DOHH2 (cell line): ENCODE measurements at regions not wholly inside any gene's neighbourhood (a gene's known extent, or its start where the extent isn't known, plus 50 kb on each side); places are given as distances from the start of the nearest gene placed in this dataset.

Experiments used
- H3F3A ChIP-seq: fragments of 200-600 bp; sonication (generic), shearing (Covaris generic); 2 replicates; pipeline ENCODE4 v1.6.0; 2016; ENCODE audit warnings: antibody characterized with exemption, mild to moderate bottlenecking; ENCODE audit not compliant: control insufficient read depth, insufficient read depth
- H3K27ac ChIP-seq: fragments of 200-600 bp; sonication (generic); 2 replicates; pipeline ENCODE4 v1.5.1; 2014; ENCODE audit warnings: low read depth, mild to moderate bottlenecking, low read length, moderate library complexity
- H3K27me3 ChIP-seq: fragments of 200-600 bp; sonication (generic); 2 replicates; pipeline ENCODE4 v1.6.1; 2014; ENCODE audit warnings: mild to moderate bottlenecking, low read length, mixed read lengths; ENCODE audit not compliant: control insufficient read depth
- H3K36me3 ChIP-seq: fragments of 200-600 bp; sonication (generic); 2 replicates; pipeline ENCODE4 v1.6.1; 2014; ENCODE audit warnings: mild to moderate bottlenecking, low read length, moderate library complexity, mixed read lengths; ENCODE audit not compliant: control insufficient read depth
- H3K4me1 ChIP-seq: fragments of 200-600 bp; sonication (generic); 2 replicates; pipeline ENCODE4 v1.6.1; 2014; ENCODE audit warnings: mild to moderate bottlenecking, low read length, mixed read lengths; ENCODE audit not compliant: control insufficient read depth
- H3K4me2 ChIP-seq: fragments of 200-600 bp; sonication (generic); 2 replicates; pipeline ENCODE4 v1.6.0; 2014; ENCODE audit warnings: mild to moderate bottlenecking, low read length, moderate library complexity
- H3K4me3 ChIP-seq: fragments of 200-600 bp; sonication (generic); 2 replicates; pipeline ENCODE4 v1.5.1; 2014; ENCODE audit warnings: mild to moderate bottlenecking, low read length, mixed read lengths
- H3K79me2 ChIP-seq: fragments of 200-600 bp; sonication (generic); 2 replicates; pipeline ENCODE4 v1.6.1; 2014; ENCODE audit warnings: mild to moderate bottlenecking, low read length, mixed read lengths; ENCODE audit not compliant: control insufficient read depth
- H3K9me2 ChIP-seq: fragments of 200-600 bp; sonication (generic); replicated peaks from 2 replicates; pipeline ENCODE4 v1.6.1; 2014; ENCODE audit warnings: mild to moderate bottlenecking, low read length, mixed read lengths; ENCODE audit not compliant: control insufficient read depth
- H3K9me3 ChIP-seq: fragments of 200-600 bp; sonication (generic); 2 replicates; pipeline ENCODE4 v1.6.1; 2014; ENCODE audit warnings: antibody characterized with exemption, low read length, mixed read lengths; ENCODE audit not compliant: control insufficient read depth, insufficient read depth
- H4K20me1 ChIP-seq: fragments of 200-600 bp; sonication (generic); 2 replicates; pipeline ENCODE4 v1.6.0; 2014; ENCODE audit warnings: low read depth, mild to moderate bottlenecking, antibody characterized with exemption, low read length, moderate library complexity; ENCODE audit not compliant: control insufficient read depth, insufficient read depth
- EZH2phosphoT487 ChIP-seq: fragments of 200-600 bp; sonication (generic); IDR thresholded peaks from 2 replicates; pipeline ENCODE4 v1.6.1; 2017; ENCODE audit warnings: borderline replicate concordance, mild to moderate bottlenecking, antibody characterized with exemption, low read length, moderate library complexity, mixed read lengths
- TF ChIP-seq, protein P1 (sequence below): fragments of 200-600 bp; sonication (generic); IDR thresholded peaks from one replicate; pipeline ENCODE4 v1.5.1; 2014; ENCODE audit warnings: antibody characterized with exemption, mild to moderate bottlenecking, low read depth, low read length; ENCODE audit not compliant: poor library complexity, severe bottlenecking

DNA sequence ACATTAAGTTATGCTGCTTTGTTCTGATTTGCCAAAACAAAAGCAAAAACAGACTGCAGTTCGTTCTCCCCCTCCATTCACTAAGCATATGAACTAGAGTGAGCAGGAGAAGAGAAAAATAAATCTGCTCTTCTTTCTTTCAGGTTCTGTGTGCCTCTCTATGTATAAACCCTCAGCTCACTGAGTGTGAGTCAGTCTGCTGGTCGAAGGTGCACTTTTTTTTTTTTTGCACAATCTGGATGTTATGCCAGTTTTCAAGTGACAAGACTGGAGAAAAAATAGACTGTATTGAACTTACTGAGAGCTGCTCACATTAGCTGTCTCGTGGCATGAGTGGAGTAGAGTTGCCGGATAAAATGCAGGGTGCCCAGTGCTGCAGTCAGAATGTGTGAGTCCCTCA lies 244.6 kb upstream of the ATP10B start:
- Histone ChIP-seq H3F3A (no peaks in the 10 kb centered on the region), H3K27ac (no peak overlapping the region), H3K9me2 (no peaks in the 10 kb centered on the region), H4K20me1 (no peaks in the 10 kb centered on the region), H3K4me2 (no peak overlapping the region), H3K9me3 (peaks cover 3% of the 10 kb centered on the region; the same call in 1 of the 2 replicates), H3K27me3 (no peaks in the 10 kb centered on the region), H3K36me3 (no peaks in the 10 kb centered on the region), H3K4me3 (no peak overlapping the region), H3K79me2 (no peaks in the 10 kb centered on the region), H3K4me1 (no peaks in the 10 kb centered on the region)
- TF ChIP-seq, protein P1, sequence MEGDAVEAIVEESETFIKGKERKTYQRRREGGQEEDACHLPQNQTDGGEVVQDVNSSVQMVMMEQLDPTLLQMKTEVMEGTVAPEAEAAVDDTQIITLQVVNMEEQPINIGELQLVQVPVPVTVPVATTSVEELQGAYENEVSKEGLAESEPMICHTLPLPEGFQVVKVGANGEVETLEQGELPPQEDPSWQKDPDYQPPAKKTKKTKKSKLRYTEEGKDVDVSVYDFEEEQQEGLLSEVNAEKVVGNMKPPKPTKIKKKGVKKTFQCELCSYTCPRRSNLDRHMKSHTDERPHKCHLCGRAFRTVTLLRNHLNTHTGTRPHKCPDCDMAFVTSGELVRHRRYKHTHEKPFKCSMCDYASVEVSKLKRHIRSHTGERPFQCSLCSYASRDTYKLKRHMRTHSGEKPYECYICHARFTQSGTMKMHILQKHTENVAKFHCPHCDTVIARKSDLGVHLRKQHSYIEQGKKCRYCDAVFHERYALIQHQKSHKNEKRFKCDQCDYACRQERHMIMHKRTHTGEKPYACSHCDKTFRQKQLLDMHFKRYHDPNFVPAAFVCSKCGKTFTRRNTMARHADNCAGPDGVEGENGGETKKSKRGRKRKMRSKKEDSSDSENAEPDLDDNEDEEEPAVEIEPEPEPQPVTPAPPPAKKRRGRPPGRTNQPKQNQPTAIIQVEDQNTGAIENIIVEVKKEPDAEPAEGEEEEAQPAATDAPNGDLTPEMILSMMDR, result no peak
- TF ChIP-seq EZH2phosphoT487, result no peak

DNA sequence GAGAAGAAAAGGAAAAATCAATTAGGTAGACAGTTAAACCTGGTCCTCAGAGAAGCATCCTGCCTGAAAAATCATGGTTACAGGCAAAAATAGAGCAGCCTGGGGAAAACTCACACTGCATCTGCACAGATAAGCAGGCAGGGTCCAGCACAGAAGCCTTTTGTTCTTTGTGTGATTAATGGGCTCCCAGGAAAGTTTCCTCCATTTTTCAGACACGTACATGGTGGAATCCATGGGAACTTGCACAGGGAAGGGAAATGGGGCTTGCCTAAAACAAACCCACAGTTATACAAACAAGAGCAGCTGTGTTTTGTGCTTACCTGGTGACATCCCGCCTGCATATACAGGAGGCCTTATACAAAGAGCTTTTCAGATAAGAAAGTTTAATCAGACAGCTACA lies 243.9 kb upstream of the ATP10B start:
- TF ChIP-seq EZH2phosphoT487, result no peak
- TF ChIP-seq, protein P1, result no peak
- Histone ChIP-seq H3K79me2 (no peaks in the 10 kb centered on the region), H3K4me1 (no peaks in the 10 kb centered on the region), H3K27ac (no peak overlapping the region), H3K9me3 (peaks cover 3% of the 10 kb centered on the region; the same call in 1 of the 2 replicates), H3K36me3 (no peaks in the 10 kb centered on the region), H3K9me2 (no peaks in the 10 kb centered on the region), H3F3A (no peaks in the 10 kb centered on the region), H4K20me1 (no peaks in the 10 kb centered on the region), H3K4me3 (no peak overlapping the region), H3K27me3 (no peaks in the 10 kb centered on the region), H3K4me2 (no peak overlapping the region)

DNA sequence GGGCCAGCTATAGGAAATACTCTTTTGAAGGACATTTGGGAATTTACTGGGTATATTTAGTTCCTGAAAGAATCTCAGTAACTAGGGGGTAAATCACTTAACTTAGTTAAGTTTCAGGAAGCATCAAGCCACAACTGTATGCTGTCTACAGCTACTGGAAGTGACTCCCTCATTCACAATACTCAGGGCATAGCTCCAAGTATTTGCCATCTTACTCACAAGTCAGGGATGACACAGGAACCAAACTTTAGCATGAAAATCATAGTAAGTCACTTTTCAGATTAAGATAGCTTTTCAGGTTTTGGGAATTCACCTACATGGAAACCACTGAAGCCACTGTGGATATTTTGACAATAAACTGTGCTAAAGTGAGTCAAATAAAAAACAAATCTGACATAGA lies 242.4 kb upstream of the ATP10B start:
- H3K9me2 ChIP-seq, result no peaks in the 10 kb centered on the region
- H3K4me1 ChIP-seq, result no peaks in the 10 kb centered on the region
- H3K4me3 ChIP-seq, result no peak overlapping the region
- H3K4me2 ChIP-seq, result no peak overlapping the region
- H4K20me1 ChIP-seq, result no peaks in the 10 kb centered on the region
- H3K36me3 ChIP-seq, result no peaks in the 10 kb centered on the region
- no peak for TF ChIP-seq EZH2phosphoT487
- TF ChIP-seq, protein P1, result no peak
- no peak overlapping the region for H3K27ac ChIP-seq
- no peaks in the 10 kb centered on the region for H3F3A ChIP-seq
- H3K27me3 ChIP-seq, result no peaks in the 10 kb centered on the region
- peaks cover 3% of the 10 kb centered on the region; the same call in 1 of the 2 replicates for H3K9me3 ChIP-seq
- no peaks in the 10 kb centered on the region for H3K79me2 ChIP-seq

DNA sequence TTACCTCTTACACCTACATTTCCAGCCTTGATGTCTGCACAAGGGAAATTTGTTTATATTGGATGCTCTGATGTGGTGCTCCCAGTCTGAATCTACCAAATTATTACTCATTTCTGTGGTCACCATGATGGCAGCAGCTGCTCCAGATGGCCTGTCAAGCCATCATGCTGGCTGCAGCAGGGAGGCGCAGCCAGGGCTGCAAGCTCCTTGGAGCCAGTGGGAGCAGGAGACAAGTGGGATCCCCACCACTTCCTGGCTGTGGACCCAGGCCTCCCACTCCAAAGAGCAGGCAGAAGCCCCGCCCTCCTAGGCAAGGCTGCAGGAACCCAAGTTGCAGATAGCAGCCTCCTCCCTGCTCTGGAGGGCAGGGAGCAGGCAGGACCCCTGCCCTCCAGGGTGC lies 241.1 kb upstream of the ATP10B start:
- Histone ChIP-seq H3K9me2 (no peaks in the 10 kb centered on the region), H3K4me3 (no peak overlapping the region), H3K79me2 (no peaks in the 10 kb centered on the region), H3K9me3 (peaks cover 3% of the 10 kb centered on the region; the same call in 1 of the 2 replicates), H3K4me1 (no peaks in the 10 kb centered on the region), H3K4me2 (no peak overlapping the region), H4K20me1 (no peaks in the 10 kb centered on the region), H3K27ac (no peak overlapping the region), H3K36me3 (no peaks in the 10 kb centered on the region), H3F3A (no peaks in the 10 kb centered on the region), H3K27me3 (no peaks in the 10 kb centered on the region)
- TF ChIP-seq, protein P1, result no peak
- no peak for TF ChIP-seq EZH2phosphoT487
